GM12878 (cell line): ENCODE measurements at regions not wholly inside any gene's neighbourhood (a gene's known extent, or its start where the extent isn't known, plus 50 kb on each side); places are given as distances from the start of the nearest gene placed in this dataset.

Source experiments
- CEBPZ ChIP-seq: fragments of 150-350 bp; IDR thresholded peaks from 2 replicates; pipeline ENCODE4 v1.6.1; 2016; ENCODE audit warnings: low read depth, low read length
- MYB ChIP-seq: fragments of 150-350 bp; IDR thresholded peaks from 2 replicates; pipeline ENCODE4 v1.6.1; 2014; ENCODE audit warnings: mild to moderate bottlenecking, low read depth, low read length, borderline replicate concordance
- SREBF2 ChIP-seq: IDR thresholded peaks from 2 replicates; pipeline ENCODE4 v1.6.1; 2012; ENCODE audit warnings: mild to moderate bottlenecking, low read length
- ZBTB40 ChIP-seq: fragments of 450-650 bp; IDR thresholded peaks from 2 replicates; pipeline ENCODE4 v1.6.1; 2016; ENCODE audit warnings: mild to moderate bottlenecking, moderate library complexity, borderline replicate concordance
- ZNF274 ChIP-seq: IDR thresholded peaks from one replicate; pipeline ENCODE4 v1.8.0; 2011; ENCODE audit not compliant: insufficient read length, insufficient read depth
- TF ChIP-seq, protein P1 (sequence below): fragments of 450-650 bp; formaldehyde crosslinking; IDR thresholded peaks from 2 replicates; pipeline ENCODE4 v1.4.0; 2022; ENCODE audit warnings: mild to moderate bottlenecking, moderate library complexity
- TF ChIP-seq, protein P2 (sequence below): IDR thresholded peaks from 2 replicates; pipeline ENCODE4 v1.6.1; 2012; ENCODE audit warnings: improper control_type of control experiment, low read depth, low read length; ENCODE audit not compliant: insufficient replicate concordance

GRCh38 chr1:58997637-58998036 lies 213.8 kb upstream of the JUN start (continued):
- no peak for TF ChIP-seq ZBTB40
- TF ChIP-seq MYB, result no peak
- no peak for TF ChIP-seq CEBPZ
- TF ChIP-seq, protein P1, sequence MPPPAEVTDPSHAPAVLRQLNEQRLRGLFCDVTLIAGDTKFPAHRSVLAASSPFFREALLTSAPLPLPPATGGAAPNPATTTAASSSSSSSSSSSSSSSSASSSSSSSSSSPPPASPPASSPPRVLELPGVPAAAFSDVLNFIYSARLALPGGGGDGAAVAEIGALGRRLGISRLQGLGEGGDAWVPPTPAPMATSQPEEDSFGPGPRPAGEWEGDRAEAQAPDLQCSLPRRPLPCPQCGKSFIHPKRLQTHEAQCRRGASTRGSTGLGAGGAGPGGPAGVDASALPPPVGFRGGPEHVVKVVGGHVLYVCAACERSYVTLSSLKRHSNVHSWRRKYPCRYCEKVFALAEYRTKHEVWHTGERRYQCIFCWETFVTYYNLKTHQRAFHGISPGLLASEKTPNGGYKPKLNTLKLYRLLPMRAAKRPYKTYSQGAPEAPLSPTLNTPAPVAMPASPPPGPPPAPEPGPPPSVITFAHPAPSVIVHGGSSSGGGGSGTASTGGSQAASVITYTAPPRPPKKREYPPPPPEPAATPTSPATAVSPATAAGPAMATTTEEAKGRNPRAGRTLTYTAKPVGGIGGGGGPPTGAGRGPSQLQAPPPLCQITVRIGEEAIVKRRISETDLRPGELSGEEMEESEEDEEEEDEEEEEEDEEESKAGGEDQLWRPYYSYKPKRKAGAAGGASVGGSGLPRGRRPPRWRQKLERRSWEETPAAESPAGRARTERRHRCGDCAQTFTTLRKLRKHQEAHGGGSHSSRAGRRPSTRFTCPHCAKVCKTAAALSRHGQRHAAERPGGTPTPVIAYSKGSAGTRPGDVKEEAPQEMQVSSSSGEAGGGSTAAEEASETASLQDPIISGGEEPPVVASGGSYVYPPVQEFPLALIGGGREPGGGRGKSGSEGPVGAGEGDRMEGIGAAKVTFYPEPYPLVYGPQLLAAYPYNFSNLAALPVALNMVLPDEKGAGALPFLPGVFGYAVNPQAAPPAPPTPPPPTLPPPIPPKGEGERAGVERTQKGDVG (CRISPR knock-in tag), result no peak
- TF ChIP-seq ZNF274, result no peak
- TF ChIP-seq, protein P2, sequence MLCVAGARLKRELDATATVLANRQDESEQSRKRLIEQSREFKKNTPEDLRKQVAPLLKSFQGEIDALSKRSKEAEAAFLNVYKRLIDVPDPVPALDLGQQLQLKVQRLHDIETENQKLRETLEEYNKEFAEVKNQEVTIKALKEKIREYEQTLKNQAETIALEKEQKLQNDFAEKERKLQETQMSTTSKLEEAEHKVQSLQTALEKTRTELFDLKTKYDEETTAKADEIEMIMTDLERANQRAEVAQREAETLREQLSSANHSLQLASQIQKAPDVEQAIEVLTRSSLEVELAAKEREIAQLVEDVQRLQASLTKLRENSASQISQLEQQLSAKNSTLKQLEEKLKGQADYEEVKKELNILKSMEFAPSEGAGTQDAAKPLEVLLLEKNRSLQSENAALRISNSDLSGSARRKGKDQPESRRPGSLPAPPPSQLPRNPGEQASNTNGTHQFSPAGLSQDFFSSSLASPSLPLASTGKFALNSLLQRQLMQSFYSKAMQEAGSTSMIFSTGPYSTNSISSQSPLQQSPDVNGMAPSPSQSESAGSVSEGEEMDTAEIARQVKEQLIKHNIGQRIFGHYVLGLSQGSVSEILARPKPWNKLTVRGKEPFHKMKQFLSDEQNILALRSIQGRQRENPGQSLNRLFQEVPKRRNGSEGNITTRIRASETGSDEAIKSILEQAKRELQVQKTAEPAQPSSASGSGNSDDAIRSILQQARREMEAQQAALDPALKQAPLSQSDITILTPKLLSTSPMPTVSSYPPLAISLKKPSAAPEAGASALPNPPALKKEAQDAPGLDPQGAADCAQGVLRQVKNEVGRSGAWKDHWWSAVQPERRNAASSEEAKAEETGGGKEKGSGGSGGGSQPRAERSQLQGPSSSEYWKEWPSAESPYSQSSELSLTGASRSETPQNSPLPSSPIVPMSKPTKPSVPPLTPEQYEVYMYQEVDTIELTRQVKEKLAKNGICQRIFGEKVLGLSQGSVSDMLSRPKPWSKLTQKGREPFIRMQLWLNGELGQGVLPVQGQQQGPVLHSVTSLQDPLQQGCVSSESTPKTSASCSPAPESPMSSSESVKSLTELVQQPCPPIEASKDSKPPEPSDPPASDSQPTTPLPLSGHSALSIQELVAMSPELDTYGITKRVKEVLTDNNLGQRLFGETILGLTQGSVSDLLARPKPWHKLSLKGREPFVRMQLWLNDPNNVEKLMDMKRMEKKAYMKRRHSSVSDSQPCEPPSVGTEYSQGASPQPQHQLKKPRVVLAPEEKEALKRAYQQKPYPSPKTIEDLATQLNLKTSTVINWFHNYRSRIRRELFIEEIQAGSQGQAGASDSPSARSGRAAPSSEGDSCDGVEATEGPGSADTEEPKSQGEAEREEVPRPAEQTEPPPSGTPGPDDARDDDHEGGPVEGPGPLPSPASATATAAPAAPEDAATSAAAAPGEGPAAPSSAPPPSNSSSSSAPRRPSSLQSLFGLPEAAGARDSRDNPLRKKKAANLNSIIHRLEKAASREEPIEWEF, result no peak
- no peak for TF ChIP-seq SREBF2
